H1 (cell line): ENCODE measurements at regions not wholly inside any gene's neighbourhood (a gene's known extent, or its start where the extent isn't known, plus 50 kb on each side); places are given as distances from the start of the nearest gene placed in this dataset.

Experiments
- ATF2 ChIP-seq: IDR thresholded peaks from 2 replicates; pipeline ENCODE4 v1.6.1; 2012; ENCODE audit warnings: low read length, inconsistent platforms
- ATF3 ChIP-seq: IDR thresholded peaks from 2 replicates; pipeline ENCODE4 v1.6.1; 2011; ENCODE audit warnings: low read depth, mild to moderate bottlenecking, low read length; ENCODE audit not compliant: insufficient read depth
- CHD2 ChIP-seq: IDR thresholded peaks from 2 replicates; pipeline ENCODE4 v1.6.1; 2012; ENCODE audit warnings: low read length, improper control_type of control experiment
- CTCF ChIP-seq, 3 experiments: IDR thresholded peaks; 1 replicate in 2 of 3; 2 replicates in 1 of 3; pipeline versions ENCODE4 v1.5.1 to v1.6.1; 2011; ENCODE audit warnings: low read length in 3 of 3, mild to moderate bottlenecking in 3 of 3, inconsistent platforms in 2 of 3, low read depth in 1 of 3, moderate library complexity in 1 of 3; ENCODE audit not compliant: insufficient read depth in 1 of 3; ENCODE audit errors: control extremely low read depth in 1 of 3
- EZH2 ChIP-seq: fragments of 200-600 bp; sonication (generic); IDR thresholded peaks from 2 replicates; pipeline ENCODE4 v1.7.1; 2012; ENCODE audit warnings: low read depth, mild to moderate bottlenecking, moderate library complexity, low read length, inconsistent platforms; ENCODE audit not compliant: severe bottlenecking
- KDM5A ChIP-seq: fragments of 200-600 bp; IDR thresholded peaks from 2 replicates; pipeline ENCODE4 v1.7.1; 2012; ENCODE audit warnings: mild to moderate bottlenecking, low read length, inconsistent platforms, mixed read lengths
- MAX ChIP-seq: IDR thresholded peaks from 2 replicates; pipeline ENCODE4 v1.6.1; 2012; ENCODE audit warnings: inconsistent platforms
- POLR2A ChIP-seq, 2 experiments: IDR thresholded peaks; 1 replicate in 1 of 2; 2 replicates in 1 of 2; pipeline ENCODE4 v1.6.1; 2011; ENCODE audit warnings: low read depth in 2 of 2, low read length in 2 of 2, mild to moderate bottlenecking in 2 of 2; ENCODE audit errors: control extremely low read depth in 1 of 2
- POLR2AphosphoS5 ChIP-seq: IDR thresholded peaks from 2 replicates; pipeline ENCODE4 v1.6.1; 2011; ENCODE audit warnings: low read depth, low read length
- SAP30 ChIP-seq: fragments of 300-600 bp; sonication (generic); IDR thresholded peaks from 2 replicates; pipeline ENCODE4 v1.7.1; 2012; ENCODE audit warnings: low read length, moderate library complexity, mild to moderate bottlenecking, inconsistent platforms; ENCODE audit not compliant: insufficient read depth, insufficient replicate concordance
- TAF1 ChIP-seq: IDR thresholded peaks from 2 replicates; pipeline ENCODE4 v1.6.1; 2011; ENCODE audit warnings: mild to moderate bottlenecking, low read depth, low read length
- TCF12 ChIP-seq: IDR thresholded peaks from 2 replicates; pipeline ENCODE4 v1.6.1; 2011; ENCODE audit warnings: low read depth, mild to moderate bottlenecking, low read length
- ZNF274 ChIP-seq: IDR thresholded peaks from 2 replicates; pipeline ENCODE4 v1.7.0; 2012; ENCODE audit warnings: low read length, borderline replicate concordance; ENCODE audit errors: extremely low read depth

- TF ChIP-seq POLR2AphosphoS5 (no peak), TCF12 (no peak), MAX (no peak), CTCF (IDR thresholded peaks at IDR 0.05; ENCODE audit: control extremely low read depth in 1 of 3, insufficient read depth in 1 of 3, low read depth in 1 of 3, low read length in 3 of 3) (no peak), POLR2A (IDR thresholded peaks at IDR 0.05; ENCODE audit: control extremely low read depth in 1 of 2, low read depth in 2 of 2, low read length in 2 of 2) (no peak), EZH2 (no peak), ZNF274 (no peak), SAP30 (no peak), ATF2 (no peak), CHD2 (no peak), TAF1 (no peak), ATF3 (no peak), KDM5A (no peak)
Measured at GRCh38 chr2:19028587-19029375, 329.6 kb downstream of the OSR1 start.
